B cell (primary cell): ENCODE measurements at regions not wholly inside any gene's neighbourhood (a gene's known extent, or its start where the extent isn't known, plus 50 kb on each side); places are given as distances from the start of the nearest gene placed in this dataset.

Experiments used
- ATAC-seq: fragments of 200-7000 bp; cut with Tn5 transposase; one replicate; pipeline ENCODE4 v1.10.0; 2021; ENCODE audit warnings: low read depth, mild to moderate bottlenecking, moderate number of reproducible peaks, moderate library complexity
- CTCF ChIA-PET: fragments of 350-600 bp; sonication (Branson Sonifier 250); formaldehyde crosslinking; loops from one replicate; lab custom pipeline; 2021; ENCODE audit warnings: antibody characterized with exemption, inconsistent platforms; lab: Charles Lee
- POLR2A ChIA-PET: fragments of 350-600 bp; sonication (Branson Sonifier 250); formaldehyde crosslinking; loops from one replicate; lab custom pipeline; 2021; ENCODE audit warnings: antibody characterized with exemption; lab: Charles Lee
- DNase-seq: peaks from one replicate; pipeline ENCODE4 v3.0.0; 2013
- H2AFZ ChIP-seq: 2 replicates; pipeline ENCODE4 v1.6.1; 2012; ENCODE audit warnings: mild to moderate bottlenecking, low read depth, low read length; ENCODE audit not compliant: insufficient read depth, poor library complexity, severe bottlenecking
- H3K27ac ChIP-seq, 2 donors: 1 replicate in 1 of 2; 2 replicates in 1 of 2; pipeline ENCODE4 v1.5.1; 2012 to 2013; ENCODE audit warnings: low read length in 2 of 2, mild to moderate bottlenecking in 2 of 2, moderate library complexity in 1 of 2
- H3K27me3 ChIP-seq, 4 experiments: fragments of 200-600 bp in 1 of 4; sonication (generic) in 1 of 4; replicated peaks in 1 of 4; 1 replicate in 2 of 4; 2 replicates in 2 of 4; pipeline versions ENCODE4 v1.6.1 to v1.7.0; 2013 to 2016; ENCODE audit warnings: low read length in 3 of 4, mild to moderate bottlenecking in 2 of 4, mixed read lengths in 1 of 4, moderate library complexity in 1 of 4; ENCODE audit not compliant: insufficient read depth in 4 of 4, control insufficient read depth in 3 of 4; ENCODE audit errors: control extremely low read depth in 1 of 4
- H3K36me3 ChIP-seq, 2 experiments: replicated peaks in 1 of 2; 1 replicate in 1 of 2; 2 replicates in 1 of 2; pipeline versions ENCODE4 v1.6.1 to v1.7.1; 2013; ENCODE audit warnings: low read length in 1 of 2; ENCODE audit not compliant: insufficient read depth in 2 of 2, control insufficient read depth in 1 of 2; ENCODE audit errors: control extremely low read depth in 1 of 2, extremely low read depth in 1 of 2
- H3K4me1 ChIP-seq, 2 donors: fragments of 200-600 bp in 1 of 2; sonication (generic) in 1 of 2; 1 replicate in 1 of 2; 2 replicates in 1 of 2; pipeline versions ENCODE4 v1.5.1 to v1.6.1; 2013 to 2017; ENCODE audit warnings: low read length in 2 of 2; ENCODE audit not compliant: control insufficient read depth in 2 of 2, insufficient read depth in 2 of 2
- H3K4me2 ChIP-seq: replicated peaks from 2 replicates; pipeline ENCODE3; 2012; ENCODE audit warnings: mild to moderate bottlenecking, low read depth, low read length; ENCODE audit not compliant: poor library complexity, severe bottlenecking
- H3K4me3 ChIP-seq, 5 experiments: fragments of 200-600 bp in 1 of 5; sonication (generic) in 1 of 5; 1 replicate in 3 of 5; 2 replicates in 2 of 5; pipeline versions ENCODE4 v1.5.1 to v1.7.0; 2011 to 2016; ENCODE audit warnings: low read length in 4 of 5, mild to moderate bottlenecking in 4 of 5, low read depth in 2 of 5, control low read depth in 1 of 5, moderate library complexity in 1 of 5; ENCODE audit not compliant: insufficient read depth in 1 of 5; ENCODE audit errors: control extremely low read depth in 1 of 5, extremely low read depth in 1 of 5
- H3K79me2 ChIP-seq: fragments of 200-600 bp; sonication (generic); one replicate; pipeline ENCODE4 v1.6.0; 2016; ENCODE audit warnings: low read length; ENCODE audit not compliant: control insufficient read depth, insufficient read depth
- H3K9ac ChIP-seq: fragments of 200-600 bp; sonication (generic); 2 replicates; pipeline ENCODE4 v1.6.1; 2017; ENCODE audit warnings: mild to moderate bottlenecking, low read length, moderate library complexity
- H3K9me3 ChIP-seq, 3 donors: one replicate each; pipeline versions ENCODE4 v1.6.1 to v1.7.1; 2013; ENCODE audit warnings: low read length in 2 of 3; ENCODE audit not compliant: control insufficient read depth in 2 of 3, insufficient read depth in 1 of 3; ENCODE audit errors: control extremely low read depth in 1 of 3
- H4K20me1 ChIP-seq: 2 replicates; pipeline ENCODE4 v1.6.0; 2012; ENCODE audit warnings: mild to moderate bottlenecking, low read length; ENCODE audit not compliant: insufficient read depth, control insufficient read depth, poor library complexity, severe bottlenecking
- H3K27ac Mint-ChIP-seq: one replicate; pipeline ENCODE4 v1.8.0; 2021; ENCODE audit warnings: mixed read lengths
- H3K27me3 Mint-ChIP-seq: one replicate; pipeline ENCODE4 v1.8.0; 2021; ENCODE audit warnings: mixed read lengths
- H3K4me1 Mint-ChIP-seq: one replicate; pipeline ENCODE4 v1.8.0; 2021; ENCODE audit warnings: mixed read lengths
- H3K4me3 Mint-ChIP-seq: one replicate; pipeline ENCODE4 v1.8.0; 2021; ENCODE audit warnings: mixed read lengths
- H3K9me3 Mint-ChIP-seq: one replicate; pipeline ENCODE4 v1.8.0; 2022; ENCODE audit warnings: mixed read lengths; ENCODE audit not compliant: insufficient read depth
- CTCF ChIP-seq: fragments of 200-600 bp; IDR thresholded peaks from one replicate; pipeline ENCODE4 v1.8.0; 2022; ENCODE audit warnings: antibody characterized with exemption, mild to moderate bottlenecking
- EZH2 ChIP-seq: IDR thresholded peaks from 2 replicates; pipeline ENCODE4 v1.6.1; 2012; ENCODE audit warnings: borderline replicate concordance, low read depth, mild to moderate bottlenecking, moderate library complexity, low read length; ENCODE audit not compliant: insufficient read depth, poor library complexity, severe bottlenecking
- WGBS: methylation state at CpG from one replicate; pipeline ENCODE4 v1.1.5; 2013; ENCODE audit warnings: missing lambda C conversion rate; ENCODE audit not compliant: insufficient coverage; 5-methylcytosine and 5-hydroxymethylcytosine counted together
- intact Hi-C: fragments of 100-400 bp; cut with micrococcal nuclease; formaldehyde crosslinking; loops from one replicate; pipeline ENCODE4 v1.10.0; 2022

DNA sequence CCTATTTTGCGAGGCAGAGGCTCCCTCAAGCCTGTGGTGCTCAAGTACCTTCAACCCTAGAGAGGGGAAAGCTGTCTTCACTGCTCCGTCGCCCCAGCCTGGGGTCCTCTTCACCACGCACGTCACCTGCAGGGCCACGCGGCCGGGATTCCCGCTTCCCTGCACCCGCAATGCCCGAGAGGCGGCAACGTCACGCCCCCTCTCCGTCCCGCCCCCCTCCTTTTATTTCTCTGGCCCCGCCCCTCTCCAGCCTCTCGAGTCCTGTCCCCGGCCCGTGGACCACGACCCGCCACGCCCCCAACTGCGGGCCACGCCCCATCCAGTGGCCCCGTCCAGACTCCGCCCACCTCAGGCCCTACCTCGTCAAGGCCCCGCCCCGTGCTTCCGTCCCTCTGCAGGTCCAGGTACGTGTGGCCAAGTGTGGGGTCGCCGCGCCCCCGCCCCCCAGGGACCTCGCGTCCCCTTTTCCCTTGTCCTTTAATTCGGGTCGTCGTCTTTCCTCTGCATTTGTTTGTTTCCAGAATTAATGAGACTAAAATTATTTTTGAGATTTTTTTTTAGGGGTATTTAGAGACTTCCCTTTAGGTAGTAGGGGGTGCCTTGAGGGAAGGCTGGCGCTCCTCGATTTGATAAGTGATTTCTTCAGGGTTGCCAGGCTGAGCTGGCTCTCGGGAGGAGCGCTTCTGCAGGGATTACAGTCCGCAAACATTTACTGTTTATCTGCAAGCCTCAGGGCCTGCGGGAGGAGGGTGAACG is 69.8 kb upstream of the BAIAP2L1 start:
- H3K4me1 ChIP-seq = peaks cover 3 to 4% of the 10 kb centered on the region in 2 donors
- peaks cover 0 to 25% (median 0%) of the 10 kb centered on the region in 3 donors for H3K9me3 ChIP-seq
- Mint-ChIP-seq H3K9me3 (no peaks in the 10 kb centered on the region), H3K4me1 (peaks cover 6% of the 10 kb centered on the region), H3K4me3 (peak overlapping the region; percentile 29), H3K27me3 (peaks cover 16% of the 10 kb centered on the region), H3K27ac (no peak overlapping the region)
- no peak overlapping the region for H3K4me3 ChIP-seq
- peaks cover 0 to 30% (median 5%) of the 10 kb centered on the region in 4 experiments for H3K27me3 ChIP-seq
- H3K79me2 ChIP-seq = no peaks in the 10 kb centered on the region
- H3K9ac ChIP-seq = no peak overlapping the region
- H3K36me3 ChIP-seq = no peaks in the 10 kb centered on the region
- H4K20me1 ChIP-seq = no peaks in the 10 kb centered on the region
- peak overlapping the region; percentile 35 for H3K4me2 ChIP-seq
- peak; percentile 54 for ATAC-seq
- no peak for TF ChIP-seq CTCF
- TF ChIP-seq EZH2 = no peak
- ChIA-PET POLR2A (no interaction called here), CTCF (no interaction called here)
- WGBS = 11% methylated on average over 38 of the region's 48 CpGs
- H3K27ac ChIP-seq = no peak overlapping the region
- intact Hi-C loops = no loop called here
- DNase-seq = peak; percentile 22
- H2AFZ ChIP-seq = peak overlapping the region; percentile 42

- intact Hi-C loops = no loop called here
- ChIA-PET CTCF (no interaction called here), POLR2A (no interaction called here)
- no peak overlapping the region for H3K9ac ChIP-seq
- no peak overlapping the region for H3K4me2 ChIP-seq
- Mint-ChIP-seq H3K9me3 (no peaks in the 10 kb centered on the region), H3K27ac (no peak overlapping the region), H3K4me3 (no peak overlapping the region), H3K27me3 (peaks cover 16% of the 10 kb centered on the region), H3K4me1 (peaks cover 6% of the 10 kb centered on the region)
- TF ChIP-seq EZH2 (no peak), CTCF (no peak)
- H3K27me3 ChIP-seq = peaks cover 0 to 30% (median 5%) of the 10 kb centered on the region in 4 experiments
- WGBS = 71% methylated on average over 1 of the region's 1 CpG
- H3K27ac ChIP-seq = no peak overlapping the region
- no peak overlapping the region for H2AFZ ChIP-seq
- H3K79me2 ChIP-seq = no peaks in the 10 kb centered on the region
- DNase-seq = no peak
- H3K9me3 ChIP-seq = peaks cover 0 to 25% (median 0%) of the 10 kb centered on the region in 3 donors
- no peak overlapping the region for H3K4me3 ChIP-seq
- ATAC-seq = no peak
- no peaks in the 10 kb centered on the region for H3K36me3 ChIP-seq
- peaks cover 3 to 4% of the 10 kb centered on the region in 2 donors for H3K4me1 ChIP-seq
- no peaks in the 10 kb centered on the region for H4K20me1 ChIP-seq
Observed at GRCh38 chr7:98469088-98469487, 68.2 kb upstream of the BAIAP2L1 start.
